ENCODE measurements at regions not wholly inside any gene's neighbourhood (a gene's known extent, or its start where the extent isn't known, plus 50 kb on each side); places are given as distances from the start of the nearest gene placed in this dataset.
"Not testable (repeated sequence)": the region's sequence is repeated elsewhere in the genome, so short reads cannot be mapped to it uniquely, and the experiment has no call there.

GRCh38 chr7:91789086-91789485 is 91.4 kb downstream of the MTERF1 start:
- no peak overlapping the region for H3K27ac ChIP-seq (ENCODE audit: low read depth, low read length, poor library complexity, severe bottlenecking)
- no peak for TF ChIP-seq EZH2 (IDR thresholded peaks at IDR 0.05; ENCODE audit: borderline replicate concordance, low read length)
- no peak for TF ChIP-seq CTCF (IDR thresholded peaks at IDR 0.05; ENCODE audit: low read length)
- no peaks in the 10 kb centered on the region for H3K4me1 ChIP-seq (ENCODE audit: insufficient read depth, low read length, severe bottlenecking)
- H3K4me3 ChIP-seq (ENCODE audit: low read depth, low read length, poor library complexity, severe bottlenecking): no peak overlapping the region
- no peaks in the 10 kb centered on the region for H3K9me2 ChIP-seq (ENCODE audit: low read depth, low read length)
- no peaks in the 10 kb centered on the region for H3F3A ChIP-seq (ENCODE audit: insufficient read depth, low read length)
- H3K9me3 ChIP-seq (ENCODE audit: low read length): no peaks in the 10 kb centered on the region
- H3K4me2 ChIP-seq (ENCODE audit: low read length): no peak overlapping the region
- no peaks in the 10 kb centered on the region for H3K36me3 ChIP-seq (ENCODE audit: insufficient read depth, low read length)
- no peak overlapping the region for H3K9ac ChIP-seq (ENCODE audit: low read length)
- no peaks in the 10 kb centered on the region for H4K20me1 ChIP-seq (ENCODE audit: insufficient read depth, low read length)
- no peaks in the 10 kb centered on the region for H3K79me2 ChIP-seq (ENCODE audit: insufficient read depth, low read length)
- H3K27me3 ChIP-seq (ENCODE audit: insufficient read depth, low read length): no peaks in the 10 kb centered on the region
- no peak overlapping the region for H2AFZ ChIP-seq (ENCODE audit: low read length)

GRCh38 chr7:91789558-91789957 is 90.9 kb downstream of the MTERF1 start:
- TF ChIP-seq CTCF (IDR thresholded peaks at IDR 0.05; ENCODE audit: low read length): no peak
- no peak for TF ChIP-seq EZH2 (IDR thresholded peaks at IDR 0.05; ENCODE audit: borderline replicate concordance, low read length)
- no peaks in the 10 kb centered on the region for H3K9me3 ChIP-seq (ENCODE audit: low read length)
- no peaks in the 10 kb centered on the region for H4K20me1 ChIP-seq (ENCODE audit: insufficient read depth, low read length)
- no peak overlapping the region for H3K9ac ChIP-seq (ENCODE audit: low read length)
- no peak overlapping the region for H3K27ac ChIP-seq (ENCODE audit: low read depth, low read length, poor library complexity, severe bottlenecking)
- no peaks in the 10 kb centered on the region for H3K79me2 ChIP-seq (ENCODE audit: insufficient read depth, low read length)
- H3K9me2 ChIP-seq (ENCODE audit: low read depth, low read length): no peaks in the 10 kb centered on the region
- H3K27me3 ChIP-seq (ENCODE audit: insufficient read depth, low read length): no peaks in the 10 kb centered on the region
- no peaks in the 10 kb centered on the region for H3F3A ChIP-seq (ENCODE audit: insufficient read depth, low read length)
- no peaks in the 10 kb centered on the region for H3K4me1 ChIP-seq (ENCODE audit: insufficient read depth, low read length, severe bottlenecking)
- no peak overlapping the region for H3K4me3 ChIP-seq (ENCODE audit: low read depth, low read length, poor library complexity, severe bottlenecking)
- no peaks in the 10 kb centered on the region for H3K36me3 ChIP-seq (ENCODE audit: insufficient read depth, low read length)
- no peak overlapping the region for H3K4me2 ChIP-seq (ENCODE audit: low read length)
- H2AFZ ChIP-seq (ENCODE audit: low read length): no peak overlapping the region

GRCh38 chr7:91790646-91791045 is 89.9 kb downstream of the MTERF1 start:
- H3K9me3 ChIP-seq (ENCODE audit: low read length); H3K79me2 ChIP-seq (ENCODE audit: insufficient read depth, low read length); H3F3A ChIP-seq (ENCODE audit: insufficient read depth, low read length); H3K4me2 ChIP-seq (ENCODE audit: low read length); H3K27me3 ChIP-seq (ENCODE audit: insufficient read depth, low read length); H3K36me3 ChIP-seq (ENCODE audit: insufficient read depth, low read length); H3K9me2 ChIP-seq (ENCODE audit: low read depth, low read length); H2AFZ ChIP-seq (ENCODE audit: low read length); H3K4me1 ChIP-seq (ENCODE audit: insufficient read depth, low read length, severe bottlenecking); H3K4me3 ChIP-seq (ENCODE audit: low read depth, low read length, poor library complexity, severe bottlenecking); H3K27ac ChIP-seq (ENCODE audit: low read depth, low read length, poor library complexity, severe bottlenecking); H4K20me1 ChIP-seq (ENCODE audit: insufficient read depth, low read length); H3K9ac ChIP-seq (ENCODE audit: low read length): not testable (repeated sequence)

GRCh38 chr7:91796122-91796521 is 84.4 kb downstream of the MTERF1 start:
- H3K4me3 ChIP-seq (ENCODE audit: low read depth, low read length, poor library complexity, severe bottlenecking): no peak overlapping the region

More at GRCh38 chr7:91796122-91796521, 84.4 kb downstream of the MTERF1 start:
- H3K9me2 ChIP-seq (ENCODE audit: low read depth, low read length): no peaks in the 10 kb centered on the region
- H3K4me2 ChIP-seq (ENCODE audit: low read length): no peak overlapping the region
- no peaks in the 10 kb centered on the region for H4K20me1 ChIP-seq (ENCODE audit: insufficient read depth, low read length)
- H3K36me3 ChIP-seq (ENCODE audit: insufficient read depth, low read length): no peaks in the 10 kb centered on the region
- H2AFZ ChIP-seq (ENCODE audit: low read length): no peak overlapping the region
- no peaks in the 10 kb centered on the region for H3K27me3 ChIP-seq (ENCODE audit: insufficient read depth, low read length)
- no peak overlapping the region for H3K9ac ChIP-seq (ENCODE audit: low read length)
- H3K79me2 ChIP-seq (ENCODE audit: insufficient read depth, low read length): no peaks in the 10 kb centered on the region
- H3F3A ChIP-seq (ENCODE audit: insufficient read depth, low read length): no peaks in the 10 kb centered on the region
- H3K27ac ChIP-seq (ENCODE audit: low read depth, low read length, poor library complexity, severe bottlenecking): no peak overlapping the region
- H3K9me3 ChIP-seq (ENCODE audit: low read length): no peaks in the 10 kb centered on the region
- no peaks in the 10 kb centered on the region for H3K4me1 ChIP-seq (ENCODE audit: insufficient read depth, low read length, severe bottlenecking)
- TF ChIP-seq EZH2 (IDR thresholded peaks at IDR 0.05; ENCODE audit: borderline replicate concordance, low read length) (no peak), CTCF (IDR thresholded peaks at IDR 0.05; ENCODE audit: low read length) (no peak)

Measured in OCI-LY1 (cell line).